Neural cell (in vitro differentiated cells): ENCODE measurements at regions not wholly inside any gene's neighbourhood (a gene's known extent, or its start where the extent isn't known, plus 50 kb on each side); places are given as distances from the start of the nearest gene placed in this dataset.

Experiments
- EZH2 ChIP-seq: fragments of 200-600, 300-800 bp; shearing (Covaris generic), sonication (generic); IDR thresholded peaks from 2 replicates; pipeline ENCODE4 v1.6.1; 2014; ENCODE audit warnings: antibody characterized with exemption, low read length, borderline replicate concordance, mild to moderate bottlenecking; ENCODE audit not compliant: insufficient read depth, poor library complexity, severe bottlenecking
- TF ChIP-seq, protein P1 (sequence below): fragments of 450-650 bp; IDR thresholded peaks from 2 replicates; pipeline ENCODE4 v1.5.1; 2014; ENCODE audit warnings: antibody characterized with exemption, mild to moderate bottlenecking, moderate library complexity; ENCODE audit not compliant: poor library complexity, severe bottlenecking

DNA sequence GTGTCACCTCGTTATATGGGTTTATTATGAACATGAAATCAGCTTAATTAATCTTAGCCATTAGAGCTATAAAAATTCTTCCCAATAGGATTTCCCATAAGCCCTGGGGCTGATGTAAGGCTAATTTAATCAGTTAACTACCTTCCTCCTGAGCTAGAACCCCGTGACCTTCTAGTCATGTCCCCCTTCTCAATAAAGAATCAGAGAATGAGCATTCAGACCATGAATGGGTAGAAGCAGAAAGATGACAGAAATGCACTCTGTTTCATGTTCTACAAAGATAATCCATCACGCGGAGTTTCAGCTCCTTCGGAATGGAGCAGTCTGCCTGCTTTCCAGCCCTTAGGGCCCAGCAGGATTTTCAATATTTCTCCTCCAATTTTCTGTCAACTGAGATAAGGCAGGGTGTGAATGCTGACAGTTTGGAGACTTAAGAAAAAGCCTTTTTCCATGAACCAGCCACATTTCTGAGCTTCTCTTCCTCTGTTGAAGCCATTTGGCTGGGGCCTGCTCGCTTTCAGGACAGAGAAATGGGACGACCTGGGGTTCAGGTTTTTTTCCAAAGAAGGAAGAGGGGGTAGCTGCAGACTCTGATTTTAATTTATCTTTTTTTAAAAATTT, 211.0 kb downstream of the NEBL start:
- no peak for TF ChIP-seq EZH2
- TF ChIP-seq, protein P1, sequence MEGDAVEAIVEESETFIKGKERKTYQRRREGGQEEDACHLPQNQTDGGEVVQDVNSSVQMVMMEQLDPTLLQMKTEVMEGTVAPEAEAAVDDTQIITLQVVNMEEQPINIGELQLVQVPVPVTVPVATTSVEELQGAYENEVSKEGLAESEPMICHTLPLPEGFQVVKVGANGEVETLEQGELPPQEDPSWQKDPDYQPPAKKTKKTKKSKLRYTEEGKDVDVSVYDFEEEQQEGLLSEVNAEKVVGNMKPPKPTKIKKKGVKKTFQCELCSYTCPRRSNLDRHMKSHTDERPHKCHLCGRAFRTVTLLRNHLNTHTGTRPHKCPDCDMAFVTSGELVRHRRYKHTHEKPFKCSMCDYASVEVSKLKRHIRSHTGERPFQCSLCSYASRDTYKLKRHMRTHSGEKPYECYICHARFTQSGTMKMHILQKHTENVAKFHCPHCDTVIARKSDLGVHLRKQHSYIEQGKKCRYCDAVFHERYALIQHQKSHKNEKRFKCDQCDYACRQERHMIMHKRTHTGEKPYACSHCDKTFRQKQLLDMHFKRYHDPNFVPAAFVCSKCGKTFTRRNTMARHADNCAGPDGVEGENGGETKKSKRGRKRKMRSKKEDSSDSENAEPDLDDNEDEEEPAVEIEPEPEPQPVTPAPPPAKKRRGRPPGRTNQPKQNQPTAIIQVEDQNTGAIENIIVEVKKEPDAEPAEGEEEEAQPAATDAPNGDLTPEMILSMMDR, result no peak
